ENCODE measurements at regions not wholly inside any gene's neighbourhood (a gene's known extent, or its start where the extent isn't known, plus 50 kb on each side); places are given as distances from the start of the nearest gene placed in this dataset.

DNA sequence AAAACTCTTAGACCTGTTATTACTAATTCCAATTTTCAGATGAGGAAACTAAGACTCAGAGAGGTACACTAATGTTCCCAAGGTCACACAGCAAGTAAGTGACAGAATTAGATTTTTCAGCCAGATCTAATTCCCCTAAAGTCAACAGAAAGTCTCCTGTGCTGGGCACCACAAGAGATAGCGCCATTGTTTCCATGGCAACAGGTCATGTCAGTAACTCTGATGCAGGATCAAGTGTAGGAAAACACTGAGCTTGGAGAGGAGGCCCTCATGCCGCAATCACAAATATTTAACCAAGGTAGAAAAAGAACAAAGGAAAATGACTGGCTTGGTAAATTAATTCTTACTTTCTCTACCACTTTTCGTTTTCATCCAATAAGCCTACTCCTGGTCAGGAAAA is 166.0 kb upstream of the CDH13 start:
- TF ChIP-seq, protein P1, sequence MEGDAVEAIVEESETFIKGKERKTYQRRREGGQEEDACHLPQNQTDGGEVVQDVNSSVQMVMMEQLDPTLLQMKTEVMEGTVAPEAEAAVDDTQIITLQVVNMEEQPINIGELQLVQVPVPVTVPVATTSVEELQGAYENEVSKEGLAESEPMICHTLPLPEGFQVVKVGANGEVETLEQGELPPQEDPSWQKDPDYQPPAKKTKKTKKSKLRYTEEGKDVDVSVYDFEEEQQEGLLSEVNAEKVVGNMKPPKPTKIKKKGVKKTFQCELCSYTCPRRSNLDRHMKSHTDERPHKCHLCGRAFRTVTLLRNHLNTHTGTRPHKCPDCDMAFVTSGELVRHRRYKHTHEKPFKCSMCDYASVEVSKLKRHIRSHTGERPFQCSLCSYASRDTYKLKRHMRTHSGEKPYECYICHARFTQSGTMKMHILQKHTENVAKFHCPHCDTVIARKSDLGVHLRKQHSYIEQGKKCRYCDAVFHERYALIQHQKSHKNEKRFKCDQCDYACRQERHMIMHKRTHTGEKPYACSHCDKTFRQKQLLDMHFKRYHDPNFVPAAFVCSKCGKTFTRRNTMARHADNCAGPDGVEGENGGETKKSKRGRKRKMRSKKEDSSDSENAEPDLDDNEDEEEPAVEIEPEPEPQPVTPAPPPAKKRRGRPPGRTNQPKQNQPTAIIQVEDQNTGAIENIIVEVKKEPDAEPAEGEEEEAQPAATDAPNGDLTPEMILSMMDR (IDR thresholded peaks at IDR 0.05), result no peak
- TF ChIP-seq POLR2A (IDR thresholded peaks at IDR 0.05), result no peak

Measured in lower leg skin (tissue), 3 donors.